ENCODE measurements at regions not wholly inside any gene's neighbourhood (a gene's known extent, or its start where the extent isn't known, plus 50 kb on each side); places are given as distances from the start of the nearest gene placed in this dataset.
"Not testable (repeated sequence)": the region's sequence is repeated elsewhere in the genome, so short reads cannot be mapped to it uniquely, and the experiment has no call there.

DNA sequence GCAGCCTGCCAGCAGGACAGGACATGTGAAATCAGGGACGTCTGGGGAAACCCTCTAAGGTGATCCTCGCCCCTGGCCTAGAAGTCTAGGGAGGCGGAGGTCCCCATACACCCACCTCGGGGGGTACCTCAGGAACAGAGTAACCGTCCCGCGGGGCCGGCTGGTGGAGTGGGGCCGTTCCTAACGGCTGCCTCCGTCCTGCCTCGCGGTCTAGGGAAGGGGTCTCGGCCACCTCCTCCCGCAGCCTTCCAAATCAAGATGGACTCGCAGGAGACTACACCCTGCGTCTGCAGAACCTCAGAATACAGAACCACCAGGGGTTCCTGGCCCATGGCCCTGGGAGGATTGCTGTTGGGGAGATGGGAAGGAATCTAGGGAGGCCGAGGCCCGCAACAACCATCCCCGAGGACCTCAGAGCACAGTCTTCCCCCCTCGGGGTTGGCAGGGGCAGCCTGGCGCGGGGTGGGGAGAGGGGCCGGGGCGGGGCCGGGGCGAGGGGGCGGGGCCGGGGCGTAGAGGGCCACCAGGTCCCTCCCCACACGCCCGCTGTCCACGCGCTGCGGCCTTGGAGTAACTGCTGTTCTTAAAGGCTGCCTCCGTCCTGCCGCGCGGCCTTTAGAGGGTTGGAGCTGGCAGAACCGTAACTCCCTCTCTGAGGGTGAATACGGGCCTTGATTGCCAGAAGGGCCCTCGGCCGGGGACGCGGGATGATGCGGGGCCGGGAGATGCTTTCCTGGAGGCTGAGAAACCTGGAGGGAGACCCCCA, 89.0 kb upstream of the MLN start:
- no peak for DNase-seq

- no peak for DNase-seq
These were observed 84.9 kb upstream of the MLN start for GRCh38 chr6:33888664-33889200.

GRCh38 chr6:33888183-33888582, 84.4 kb upstream of the MLN start:
- DNase-seq: no peak

GRCh38 chr6:33886673-33887144, 82.9 kb upstream of the MLN start:
- DNase-seq: no peak

DNA sequence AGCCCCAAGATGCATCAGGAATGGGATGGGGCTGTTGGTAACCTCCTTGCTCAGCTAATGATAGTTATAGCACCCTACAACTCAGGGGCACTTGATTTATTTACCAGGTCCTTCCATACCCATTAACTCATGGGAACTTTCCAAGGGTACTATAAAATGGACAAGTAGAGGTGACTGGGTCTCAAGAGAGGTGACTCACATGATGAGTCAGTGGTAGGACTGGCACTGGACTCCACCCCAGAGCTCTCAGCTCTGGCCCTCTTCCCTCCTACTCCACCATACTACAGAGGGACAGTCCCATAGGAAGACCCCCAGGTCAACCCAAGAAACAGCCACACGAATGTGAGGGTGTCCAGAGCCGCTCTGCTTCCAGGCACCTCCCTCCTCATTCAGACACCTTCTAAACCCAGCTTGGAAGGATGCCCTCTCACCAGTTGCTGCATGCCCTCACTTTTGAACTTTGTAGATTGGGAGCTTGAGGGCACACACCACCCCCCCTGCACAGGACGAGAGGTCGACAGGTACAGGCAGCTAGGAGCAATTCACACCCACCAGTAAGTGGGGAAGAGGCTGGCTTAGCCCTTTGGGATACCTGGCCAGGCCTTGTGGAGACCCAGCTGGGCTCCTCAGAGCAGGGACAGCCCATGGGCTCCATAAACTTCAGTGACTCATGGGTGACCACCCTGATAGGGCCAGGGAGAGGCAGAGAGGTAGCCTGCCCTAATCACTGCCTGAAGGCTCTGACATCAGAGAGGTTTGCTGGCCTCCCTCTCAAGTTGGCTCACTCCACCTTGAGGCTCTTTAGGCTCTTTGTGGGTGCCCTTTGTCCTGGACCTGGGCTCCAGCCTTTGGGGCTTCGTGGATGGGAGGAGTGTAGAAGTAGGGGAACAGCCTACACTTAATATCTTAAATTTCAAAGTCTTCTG, 81.6 kb upstream of the MLN start:
- no peak for DNase-seq

GRCh38 chr6:33883621-33884020, 79.8 kb upstream of the MLN start:
- not testable (repeated sequence) for DNase-seq

DNA sequence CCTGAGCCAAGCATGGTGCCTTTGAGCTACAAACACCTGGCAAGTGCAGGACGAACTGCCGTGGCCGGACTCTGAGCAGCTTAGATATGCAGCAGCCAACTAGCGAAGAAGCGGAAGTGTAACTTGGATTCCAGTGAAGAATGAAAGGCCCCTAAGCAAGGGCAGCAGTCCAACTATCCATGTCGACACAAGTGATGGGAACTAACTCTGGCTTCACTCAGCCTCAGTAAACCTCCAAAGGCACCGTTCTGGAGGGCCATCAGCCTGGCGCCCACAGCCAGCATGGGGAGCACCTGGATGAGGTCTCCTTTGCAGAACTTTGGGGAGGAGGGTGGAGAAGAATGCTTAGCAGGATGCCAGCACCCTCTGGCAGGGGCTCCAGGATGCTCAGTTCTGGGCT, 78.4 kb upstream of the MLN start:
- DNase-seq: no peak

GRCh38 chr6:33880766-33881165, 77.0 kb upstream of the MLN start:
- DNase-seq: no peak

GRCh38 chr6:33880104-33880678, 76.4 kb upstream of the MLN start:
- DNase-seq: no peak

GRCh38 chr6:33878562-33878961, 74.8 kb upstream of the MLN start:
- no peak for DNase-seq

DNA sequence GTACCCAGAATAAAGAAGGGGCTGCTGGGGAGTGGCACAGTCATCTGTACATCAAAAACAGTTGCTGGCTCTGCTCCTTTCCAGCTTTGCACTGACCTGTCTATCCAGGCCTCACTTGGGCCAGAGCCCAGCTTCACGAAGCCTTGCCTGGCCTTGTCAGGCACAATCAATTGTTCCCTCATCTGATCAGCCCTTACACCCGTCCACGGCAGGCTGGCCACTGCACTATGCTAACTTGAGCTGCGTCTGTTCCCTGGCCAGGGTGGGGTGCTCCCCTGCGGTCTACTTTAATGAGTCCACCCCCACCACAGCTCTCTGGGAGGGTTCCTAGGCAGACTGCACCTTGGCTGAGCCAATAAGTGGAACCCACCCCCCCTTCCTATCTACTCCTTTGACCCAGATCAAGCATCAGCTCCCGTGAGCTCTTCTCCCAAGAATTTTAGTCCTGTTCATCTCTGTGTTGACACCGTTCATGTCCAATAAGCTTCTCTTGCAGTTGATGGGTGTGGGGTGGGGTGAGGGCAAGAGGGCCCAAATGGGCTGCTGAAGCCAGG, 74.3 kb upstream of the MLN start:
- DNase-seq: no peak

DNA sequence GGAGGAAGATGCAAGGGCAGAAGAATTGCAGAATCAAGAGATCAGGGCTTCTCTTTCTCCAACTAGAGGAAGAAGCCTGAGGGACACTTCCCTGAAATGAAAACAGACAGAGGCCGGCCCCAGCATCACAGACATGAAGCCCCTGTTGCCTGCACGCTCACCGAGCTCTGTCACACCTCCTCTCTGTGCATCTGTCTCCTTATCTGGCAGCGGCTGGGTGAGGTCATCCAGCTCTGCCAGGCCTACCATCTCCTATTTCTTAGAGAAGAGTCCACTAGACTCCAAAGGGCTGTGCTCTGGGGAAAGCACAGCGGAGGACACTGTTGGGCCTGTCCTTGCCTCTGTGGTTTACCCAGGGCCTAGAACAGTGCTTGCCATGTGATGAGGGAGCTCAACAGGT, 71.9 kb upstream of the MLN start:
- DNase-seq: no peak

DNA sequence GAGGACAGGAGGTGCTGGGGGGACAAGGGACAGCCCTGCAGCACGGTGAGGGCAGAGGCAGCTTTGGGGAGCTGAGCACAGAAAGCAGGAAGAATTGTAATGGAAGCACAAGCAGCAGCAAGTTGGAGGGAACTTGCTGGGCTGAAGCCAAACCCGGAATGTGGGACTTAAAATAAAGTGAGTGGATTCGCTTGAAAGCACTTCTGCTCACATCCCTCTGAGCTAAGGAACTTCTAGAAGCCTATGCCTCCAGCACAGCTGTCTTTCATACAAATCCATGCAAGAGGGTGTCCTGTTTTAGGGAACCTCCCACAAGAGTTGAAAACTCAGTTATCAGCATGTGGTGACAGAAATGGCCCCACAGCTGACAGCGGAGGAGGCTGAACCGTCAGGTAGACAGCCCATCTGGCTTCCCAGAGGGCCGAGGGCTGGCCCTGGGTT, 71.4 kb upstream of the MLN start:
- no peak for DNase-seq

- DNase-seq: no peak
These were observed 70.4 kb upstream of the MLN start for GRCh38 chr6:33874136-33874760.

DNA sequence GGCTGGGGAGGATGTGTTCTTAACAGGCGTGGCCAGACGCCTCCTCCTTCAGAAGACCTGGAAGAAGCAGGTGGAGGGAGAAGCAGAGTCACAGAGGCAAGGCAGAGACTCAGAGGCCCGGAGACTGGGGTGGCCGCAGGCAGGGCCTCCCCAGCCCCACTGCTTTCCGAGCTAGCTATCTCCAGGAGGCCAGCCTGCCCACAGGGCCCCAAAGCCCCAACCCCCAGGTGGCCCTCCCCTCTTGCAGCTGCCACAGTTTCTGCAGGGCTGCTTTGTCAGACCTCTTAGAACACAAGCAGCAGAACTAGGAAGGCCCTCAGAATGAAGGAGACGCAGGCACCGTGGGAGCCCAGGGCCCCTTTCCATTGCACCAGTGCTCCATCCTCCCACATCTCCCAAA, 69.0 kb upstream of the MLN start:
- no peak for DNase-seq

- no peak for DNase-seq
These were observed 66.1 kb upstream of the MLN start for GRCh38 chr6:33869826-33870423.

DNA sequence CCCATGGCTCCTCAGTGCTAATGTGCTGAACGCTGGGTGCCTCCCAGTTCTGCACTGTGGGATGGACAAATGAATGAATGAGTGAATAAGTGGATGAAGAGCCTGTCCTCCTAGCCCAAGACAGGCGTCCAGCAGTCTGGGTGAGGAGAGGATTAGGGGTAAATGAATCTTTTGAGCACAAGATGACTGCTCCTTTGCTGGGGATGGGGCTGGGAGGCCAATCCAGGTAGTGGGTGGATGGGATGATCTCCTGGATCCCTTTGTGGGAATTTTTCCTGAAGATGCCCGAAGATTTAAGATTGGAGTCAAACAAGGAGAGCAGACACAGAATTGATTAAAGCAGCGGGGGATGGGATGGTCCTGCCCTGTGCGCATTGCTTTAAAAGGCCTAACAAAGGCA, 65.3 kb upstream of the MLN start:
- DNase-seq: no peak

DNA sequence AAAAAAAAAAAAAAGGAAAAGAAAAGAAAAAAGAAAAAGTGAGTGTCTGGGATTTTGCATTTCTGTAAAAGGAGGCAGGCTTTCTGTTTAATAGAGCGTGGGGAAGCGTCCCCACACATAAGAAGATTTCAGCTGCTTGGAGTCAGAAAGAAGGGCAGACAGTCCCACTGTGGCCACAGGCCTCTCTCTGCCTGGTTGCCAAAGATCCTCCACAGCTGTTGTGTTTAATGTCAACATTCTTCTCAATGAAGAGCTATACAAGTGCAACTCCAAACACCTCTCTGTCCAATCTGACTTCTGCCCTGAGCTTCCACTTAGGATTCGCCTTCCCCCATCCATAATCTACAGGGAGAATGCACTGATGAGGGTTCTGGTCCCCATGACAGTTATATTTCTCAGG, 64.3 kb upstream of the MLN start:
- no peak for DNase-seq

DNA sequence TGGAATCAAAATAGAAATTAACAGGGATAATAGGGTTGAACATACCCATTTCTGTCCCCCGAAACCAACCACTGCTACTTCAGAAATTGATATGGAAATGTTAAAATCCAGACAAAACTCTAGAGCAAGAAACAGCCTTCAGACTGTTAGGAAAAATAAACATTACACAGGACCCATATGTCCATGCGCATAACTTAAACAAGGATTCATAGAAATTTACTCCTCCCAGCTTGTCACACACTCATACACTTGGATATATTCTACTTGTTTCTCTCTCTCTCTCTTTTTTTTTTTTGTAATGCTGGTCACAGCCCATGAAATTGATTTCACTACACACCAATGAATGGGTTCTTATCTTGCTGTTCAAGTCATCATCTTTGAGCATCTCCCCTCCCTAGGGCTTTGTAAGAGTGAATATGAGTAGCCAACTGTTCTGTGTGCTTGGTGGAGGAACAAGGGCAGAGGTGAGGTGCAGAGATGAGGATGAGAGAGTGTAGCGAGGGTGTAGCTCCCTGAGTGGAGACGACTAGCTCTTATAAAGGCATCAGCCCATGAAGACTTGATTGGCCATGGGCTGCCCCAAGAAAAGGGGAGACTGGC, 61.8 kb upstream of the MLN start:
- DNase-seq: no peak

- DNase-seq: no peak
These were observed 60.1 kb upstream of the MLN start for GRCh38 chr6:33863723-33864440.

DNA sequence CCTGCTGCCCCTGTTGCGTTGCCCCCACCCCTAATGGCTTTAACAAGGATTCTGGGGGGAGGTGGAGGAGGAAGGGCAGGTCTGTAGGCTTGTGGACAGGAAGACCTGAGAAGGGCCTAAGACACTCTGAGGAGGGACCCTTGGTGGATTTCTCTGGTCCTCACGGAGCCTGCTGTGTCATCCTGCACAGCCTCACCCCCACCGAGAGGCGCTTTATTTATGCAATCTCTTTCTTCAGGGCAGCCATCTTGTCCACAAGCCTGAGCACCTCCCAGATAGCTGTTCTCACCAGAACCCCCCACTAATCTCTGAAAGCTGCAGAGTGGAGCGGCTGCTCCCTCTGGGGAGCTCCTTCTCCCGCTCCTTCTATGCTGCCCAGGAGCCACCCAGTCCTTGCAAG, 59.3 kb upstream of the MLN start:
- DNase-seq: no peak
